ENCODE measurements at regions not wholly inside any gene's neighbourhood (a gene's known extent, or its start where the extent isn't known, plus 50 kb on each side); places are given as distances from the start of the nearest gene placed in this dataset.

GRCh38 chr1:63063367-63063766, 259.0 kb upstream of the FOXD3 start:
- DNase-seq = no peak
- intact Hi-C loops (cut with DNase I; ENCODE audit: low total_unique reads) (no loop called here), in situ Hi-C loops (cut with MboI; ENCODE audit: low sequenced_read_pairs in 4 of 4) (no loop called here)
- no peaks in the 10 kb centered on the region for H3K4me1 ChIP-seq
- H3K9me3 ChIP-seq = no peaks in the 10 kb centered on the region
- no peaks in the 10 kb centered on the region for H3K27me3 ChIP-seq
- no peaks in the 10 kb centered on the region for H3K36me3 ChIP-seq
- ATAC-seq = no peak
- H3K4me3 ChIP-seq = no peak overlapping the region
- H3K27ac ChIP-seq = no peak overlapping the region
- TF ChIP-seq CTCF (IDR thresholded peaks at IDR 0.05 in 4 of 5, conservative IDR thresholded peaks at IDR 0.05 in 1 of 5) (no peak), POLR2A (IDR thresholded peaks at IDR 0.05) (no peak)

- no peak for ATAC-seq
- Histone ChIP-seq H3K9me3 (no peaks in the 10 kb centered on the region), H3K27me3 (no peaks in the 10 kb centered on the region), H3K36me3 (no peaks in the 10 kb centered on the region), H3K27ac (no peak overlapping the region), H3K4me1 (no peaks in the 10 kb centered on the region), H3K4me3 (no peak overlapping the region)
- no peak for DNase-seq
- intact Hi-C loops (cut with DNase I; ENCODE audit: low total_unique reads) = no loop called here
- TF ChIP-seq CTCF (IDR thresholded peaks at IDR 0.05 in 4 of 5, conservative IDR thresholded peaks at IDR 0.05 in 1 of 5) (no peak), POLR2A (IDR thresholded peaks at IDR 0.05) (no peak)
- in situ Hi-C loops (cut with MboI; ENCODE audit: low sequenced_read_pairs in 4 of 4) = no loop called here
These were observed 258.2 kb upstream of the FOXD3 start for GRCh38 chr1:63064135-63064534.

GRCh38 chr1:63068626-63069025, 253.7 kb upstream of the FOXD3 start:
- DNase-seq (no peak), ATAC-seq (no peak)
- no peak overlapping the region for H3K4me3 ChIP-seq
- in situ Hi-C loops (cut with MboI; ENCODE audit: low sequenced_read_pairs in 4 of 4) = no loop called here
- intact Hi-C loops (cut with DNase I; ENCODE audit: low total_unique reads) = no loop called here
- no peaks in the 10 kb centered on the region for H3K4me1 ChIP-seq
- no peaks in the 10 kb centered on the region for H3K36me3 ChIP-seq
- no peak overlapping the region for H3K27ac ChIP-seq
- H3K9me3 ChIP-seq = no peaks in the 10 kb centered on the region
- no peak for TF ChIP-seq POLR2A (IDR thresholded peaks at IDR 0.05)
- TF ChIP-seq CTCF (IDR thresholded peaks at IDR 0.05 in 4 of 5, conservative IDR thresholded peaks at IDR 0.05 in 1 of 5) = no peak
- peaks cover 0 to 4% (median 0%) of the 10 kb centered on the region in 3 donors for H3K27me3 ChIP-seq

GRCh38 chr1:63069214-63069613, 253.2 kb upstream of the FOXD3 start:
- TF ChIP-seq POLR2A (IDR thresholded peaks at IDR 0.05) = no peak
- TF ChIP-seq CTCF (IDR thresholded peaks at IDR 0.05 in 4 of 5, conservative IDR thresholded peaks at IDR 0.05 in 1 of 5) = no peak
- Histone ChIP-seq H3K4me1 (no peaks in the 10 kb centered on the region), H3K4me3 (no peak overlapping the region), H3K36me3 (no peaks in the 10 kb centered on the region), H3K9me3 (no peaks in the 10 kb centered on the region), H3K27ac (no peak overlapping the region), H3K27me3 (peaks cover 0 to 9% (median 3%) of the 10 kb centered on the region in 3 donors)
- in situ Hi-C loops (cut with MboI; ENCODE audit: low sequenced_read_pairs in 4 of 4) = no loop called here
- no peak for DNase-seq
- ATAC-seq = no peak
- intact Hi-C loops (cut with DNase I; ENCODE audit: low total_unique reads) = no loop called here

All from gastrocnemius medialis (tissue), 4 donors.